ENCODE measurements at regions not wholly inside any gene's neighbourhood (a gene's known extent, or its start where the extent isn't known, plus 50 kb on each side); places are given as distances from the start of the nearest gene placed in this dataset.

DNA sequence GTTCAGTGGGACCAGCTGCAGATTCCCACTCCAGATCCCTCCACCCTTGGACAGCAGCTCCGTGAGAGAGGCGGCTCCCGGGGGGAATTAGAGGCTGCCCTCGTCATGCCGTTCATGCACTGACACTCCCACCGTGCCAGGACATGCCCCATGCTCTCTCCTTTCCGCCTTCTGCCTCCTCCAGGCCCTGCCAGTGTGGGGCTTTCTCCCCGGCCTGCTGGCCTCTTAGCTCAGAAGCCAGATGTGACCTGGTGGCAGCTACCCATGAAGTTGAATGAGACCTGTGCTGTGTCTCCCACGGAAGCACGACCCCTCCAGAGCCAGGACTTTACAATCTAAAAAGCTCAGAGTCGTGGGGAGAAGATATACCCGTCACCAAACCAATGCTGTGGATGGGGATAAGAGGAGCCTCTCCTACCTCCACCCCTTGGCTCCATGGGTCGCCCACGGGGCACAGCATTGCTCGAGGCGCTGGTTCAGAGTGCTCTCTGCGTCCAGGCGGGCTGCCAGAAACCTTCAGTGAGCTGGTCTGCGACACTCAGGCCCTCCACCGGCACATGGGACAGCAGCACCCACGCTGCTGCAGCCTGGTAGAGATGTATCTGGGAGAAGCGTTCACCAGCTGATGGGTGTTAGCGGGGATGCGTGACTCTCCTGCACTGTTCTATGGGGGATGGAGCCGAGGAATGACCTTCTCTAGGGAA lies 111.0 kb upstream of the GPC1 start:
- no peak for DNase-seq

DNA sequence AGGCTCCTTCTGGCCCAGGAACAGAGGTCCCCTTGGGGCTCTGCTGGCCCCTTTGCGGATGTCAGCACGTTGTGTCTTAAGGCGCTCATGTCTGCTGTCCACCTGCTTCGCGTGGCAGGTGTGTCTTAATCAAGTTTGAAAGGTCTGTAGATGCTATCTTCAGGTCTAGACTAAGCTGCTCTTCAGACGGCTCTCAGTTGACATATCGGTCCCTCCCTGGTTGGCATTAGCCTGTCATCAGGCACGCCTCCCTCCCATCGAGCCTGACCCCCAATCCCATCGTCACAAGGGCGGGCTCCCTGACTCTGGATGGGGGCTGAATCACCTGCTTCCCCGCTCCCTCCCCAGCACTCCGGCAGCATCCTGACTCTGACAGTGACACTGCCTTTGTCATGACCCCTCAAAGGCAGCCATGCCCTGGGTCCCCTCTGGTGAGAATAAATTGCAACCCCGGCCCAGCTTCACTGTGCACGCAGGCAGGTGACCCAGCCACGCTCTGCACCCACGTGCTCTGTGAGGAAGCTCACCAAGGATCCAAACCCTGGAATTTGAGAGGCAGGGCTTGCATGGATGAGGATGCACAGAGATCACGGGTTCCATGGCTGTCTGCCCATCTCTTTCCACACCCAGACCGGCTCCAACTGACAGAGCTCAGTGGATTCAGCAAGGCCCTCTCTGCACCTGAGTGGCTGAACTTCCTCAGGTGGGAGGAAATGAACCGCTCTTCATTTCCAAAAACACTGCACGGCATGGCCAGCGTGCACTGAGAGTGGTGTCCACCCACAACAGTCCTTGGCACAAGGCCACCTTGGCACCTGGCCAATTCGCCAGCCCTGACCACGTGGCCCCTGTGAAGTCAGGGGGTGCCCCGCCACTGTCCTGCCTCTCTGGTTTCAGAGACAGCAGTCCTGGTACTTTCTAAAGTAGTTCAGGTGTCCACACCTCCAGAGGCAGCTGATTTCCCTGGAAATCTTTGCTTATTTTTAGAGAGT lies 110.2 kb upstream of the GPC1 start:
- DNase-seq: no peak

DNA sequence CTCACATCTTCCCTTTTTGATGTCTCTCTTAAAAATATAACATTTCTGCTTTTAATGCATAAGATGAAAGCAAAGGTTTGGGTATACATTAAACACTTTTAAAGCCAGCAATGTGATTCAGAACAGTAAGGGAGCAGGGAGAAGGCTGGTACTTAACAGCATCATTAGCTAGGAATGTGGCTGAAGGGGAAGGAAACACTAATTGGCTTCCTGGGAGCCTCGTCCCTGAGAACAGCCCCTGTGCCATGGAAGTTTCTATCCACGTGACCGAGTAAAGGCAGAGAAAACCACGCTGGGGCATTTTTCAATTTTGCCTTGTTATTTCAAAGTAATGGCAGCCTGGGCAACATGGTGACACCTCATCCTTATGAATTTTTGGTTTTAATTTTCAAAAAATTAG lies 109.2 kb upstream of the GPC1 start:
- no peak for DNase-seq

DNA sequence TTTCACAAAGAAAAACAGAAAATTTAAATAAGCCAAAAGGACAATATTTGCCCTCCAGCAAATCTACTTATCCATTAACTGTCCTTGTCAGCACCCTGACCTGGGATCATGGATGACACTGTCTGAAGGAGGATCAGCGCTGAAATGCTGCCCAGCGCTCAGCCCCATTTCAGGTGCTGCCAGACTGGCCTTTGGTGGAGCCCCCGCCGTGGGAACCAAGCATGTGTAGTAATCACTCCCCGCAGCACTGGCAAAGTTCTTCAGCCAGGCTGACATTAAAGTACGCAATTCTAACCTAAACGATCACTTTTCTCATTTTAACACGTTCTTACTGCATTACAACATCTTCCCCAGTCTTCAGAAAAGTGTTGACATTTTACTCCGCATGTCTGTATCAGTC lies 108.6 kb upstream of the GPC1 start:
- DNase-seq: no peak

DNA sequence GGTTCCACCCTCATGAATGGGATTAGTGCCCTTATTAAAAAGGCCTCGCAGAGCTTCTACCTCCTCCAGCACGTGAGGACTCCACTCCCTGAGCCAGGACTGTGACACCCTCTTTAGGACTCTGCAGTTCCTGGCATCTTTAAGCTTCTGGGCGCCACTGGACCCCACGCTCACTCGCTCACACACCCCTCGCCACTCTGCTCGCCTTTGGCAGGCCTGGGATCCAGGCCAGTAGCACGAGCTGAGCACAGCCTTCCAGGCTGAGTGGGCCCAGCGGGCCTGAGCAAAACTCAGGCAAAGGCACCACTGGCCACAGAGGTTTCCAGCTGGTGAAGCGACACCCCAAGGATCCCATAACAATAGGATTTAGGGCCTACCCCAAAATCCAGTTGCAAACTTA lies 107.9 kb upstream of the GPC1 start:
- no peak for DNase-seq

DNA sequence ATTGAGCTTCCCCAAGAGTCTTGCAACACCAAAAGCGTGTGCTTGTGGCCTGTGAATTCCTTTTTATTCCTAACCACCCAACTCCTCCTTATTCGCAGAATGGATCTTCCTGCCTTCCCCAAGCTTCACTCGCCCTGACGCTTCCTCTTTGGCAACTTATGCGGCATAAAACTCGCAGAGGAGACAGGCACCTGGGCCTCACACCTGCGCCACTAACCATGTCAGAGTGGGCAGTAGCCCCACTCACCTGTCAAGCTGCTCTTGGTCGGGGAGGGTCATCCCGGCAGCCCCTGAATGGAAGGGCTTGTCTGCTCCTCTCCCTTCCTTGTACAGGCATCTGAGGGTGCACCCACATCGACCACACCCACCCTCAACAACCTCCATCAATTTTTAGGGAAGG lies 106.9 kb upstream of the GPC1 start:
- no peak for DNase-seq

DNA sequence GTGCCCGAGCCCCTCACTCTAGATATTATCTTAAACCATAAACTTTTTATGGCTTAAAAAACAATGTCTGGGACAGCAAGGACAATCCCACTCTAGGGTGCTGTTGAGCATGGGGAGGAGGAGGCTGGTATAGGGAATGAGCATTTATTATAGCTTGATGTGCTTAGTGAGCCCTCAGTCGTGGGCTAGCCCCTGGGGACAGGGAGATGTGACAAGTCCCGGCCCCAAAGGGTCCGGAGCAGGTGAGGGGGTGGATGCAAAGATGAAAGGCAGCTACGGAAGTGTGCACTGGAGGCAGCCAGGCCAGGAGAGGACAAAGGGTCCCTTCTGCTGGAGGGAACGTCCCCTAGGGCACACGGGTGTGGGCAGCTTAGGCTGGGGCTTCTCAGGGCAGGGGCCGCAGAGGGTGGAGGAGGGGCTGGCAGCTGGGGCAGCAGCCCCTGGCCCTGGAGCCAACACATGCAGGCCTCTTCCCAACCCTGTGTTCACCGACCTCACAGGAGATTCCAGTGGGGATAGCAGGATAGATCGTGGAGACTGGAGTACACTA lies 106.3 kb upstream of the GPC1 start:
- DNase-seq: no peak

DNA sequence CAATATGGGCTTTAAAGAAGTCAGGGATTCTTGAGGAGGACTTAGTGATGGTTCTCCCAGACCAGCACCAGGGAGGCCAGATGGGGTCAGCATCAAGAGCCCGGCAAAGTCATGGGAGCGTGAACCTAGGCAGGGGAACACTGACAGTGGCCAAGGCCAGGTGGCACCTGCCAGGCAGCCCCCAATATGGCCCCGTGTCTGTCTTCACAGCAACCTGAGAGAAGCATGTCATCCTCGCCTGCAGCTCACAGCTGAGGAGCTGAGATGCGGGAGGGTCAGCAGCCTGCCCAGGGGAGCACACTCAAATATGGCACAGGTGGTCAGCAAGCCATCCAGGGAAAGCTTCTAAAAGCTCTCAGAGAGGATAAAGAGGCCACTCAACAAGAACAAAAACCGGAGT lies 105.7 kb upstream of the GPC1 start:
- DNase-seq: no peak

DNA sequence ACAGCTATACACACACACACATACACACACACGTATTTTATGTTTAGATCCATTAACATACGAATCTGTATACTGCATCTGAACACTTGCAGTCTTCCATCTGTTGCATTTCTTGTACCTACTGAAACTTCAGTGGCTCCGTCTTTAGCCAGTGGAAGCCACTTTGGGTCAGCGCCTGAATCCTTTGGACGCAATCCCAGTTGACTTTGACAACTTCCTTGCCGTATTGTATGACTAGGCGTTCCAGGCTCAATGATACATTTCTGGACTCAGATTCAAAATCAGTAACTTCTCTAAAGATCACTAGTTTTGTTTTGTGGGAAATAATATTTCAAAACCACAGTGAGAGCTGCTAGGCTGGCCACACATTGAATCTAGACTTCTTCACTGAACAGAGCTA lies 101.5 kb upstream of the GPC1 start:
- DNase-seq: no peak

DNA sequence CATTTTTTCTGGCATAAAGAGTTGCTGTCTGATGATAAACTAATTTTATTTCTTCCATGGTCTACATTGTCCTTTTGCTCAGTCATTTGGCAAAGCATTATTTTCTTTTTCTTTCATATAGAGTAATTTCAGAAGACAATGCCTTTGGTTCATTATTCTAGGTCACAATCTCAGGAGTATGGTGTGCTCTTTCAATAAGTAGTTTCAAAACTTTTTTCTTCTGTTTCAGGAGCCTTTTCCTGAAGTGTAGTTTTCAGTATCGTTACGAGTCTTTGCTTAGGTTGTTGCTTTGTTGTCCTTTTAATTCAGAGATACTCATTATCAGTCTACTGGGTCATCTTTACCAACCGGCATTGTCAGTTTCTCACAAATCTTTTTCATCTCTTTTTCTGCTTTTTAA lies 100.4 kb upstream of the GPC1 start:
- no peak for DNase-seq

DNA sequence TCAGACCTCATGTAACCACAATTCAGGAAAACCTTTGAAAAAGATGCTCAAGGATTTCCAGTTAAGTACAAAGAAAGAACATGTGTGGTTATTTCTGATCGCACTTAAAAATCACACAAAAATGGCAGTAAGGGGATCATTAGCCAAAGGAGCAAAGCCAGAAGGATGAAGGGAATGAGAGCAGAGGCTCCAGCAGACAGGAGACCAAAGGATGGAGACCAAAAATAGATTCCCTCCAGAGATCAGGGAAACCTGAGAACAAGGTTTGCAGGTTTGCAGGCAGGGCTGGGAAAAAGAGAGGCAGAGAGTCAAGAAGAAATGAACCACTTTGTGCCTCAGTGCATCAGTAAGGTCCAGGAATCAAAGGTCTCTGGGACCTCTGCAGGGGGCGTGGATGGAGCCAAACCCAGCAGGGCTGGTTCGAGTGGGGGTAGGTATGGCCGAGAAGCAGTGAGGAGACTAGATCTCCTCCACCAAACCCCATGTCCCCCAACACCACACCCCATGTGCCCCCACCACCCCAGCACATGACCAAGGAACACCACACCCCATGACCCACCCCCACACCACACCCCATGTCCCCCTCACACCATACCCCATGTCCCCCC lies 98.5 kb upstream of the GPC1 start:
- no peak for DNase-seq

DNA sequence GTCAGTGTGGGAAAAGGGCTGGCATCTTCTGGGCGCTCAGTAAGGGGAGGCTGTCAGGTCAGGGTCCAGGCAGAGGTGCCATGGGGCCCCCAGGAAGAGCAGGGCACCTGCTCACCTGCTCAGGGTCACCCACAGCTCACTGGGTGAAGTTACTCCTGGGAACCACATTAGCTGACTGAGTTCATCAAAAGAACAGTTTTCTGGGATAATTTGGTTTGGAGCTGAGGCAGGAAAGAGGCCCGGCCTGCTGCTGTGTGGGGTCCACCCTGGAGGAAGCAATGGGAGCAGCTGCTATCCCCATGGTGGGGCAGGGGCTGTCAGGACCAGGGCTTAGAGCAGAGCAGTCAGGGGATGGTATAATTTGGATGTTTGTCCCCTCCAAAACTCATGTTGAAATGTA lies 97.2 kb upstream of the GPC1 start:
- no peak for DNase-seq

DNA sequence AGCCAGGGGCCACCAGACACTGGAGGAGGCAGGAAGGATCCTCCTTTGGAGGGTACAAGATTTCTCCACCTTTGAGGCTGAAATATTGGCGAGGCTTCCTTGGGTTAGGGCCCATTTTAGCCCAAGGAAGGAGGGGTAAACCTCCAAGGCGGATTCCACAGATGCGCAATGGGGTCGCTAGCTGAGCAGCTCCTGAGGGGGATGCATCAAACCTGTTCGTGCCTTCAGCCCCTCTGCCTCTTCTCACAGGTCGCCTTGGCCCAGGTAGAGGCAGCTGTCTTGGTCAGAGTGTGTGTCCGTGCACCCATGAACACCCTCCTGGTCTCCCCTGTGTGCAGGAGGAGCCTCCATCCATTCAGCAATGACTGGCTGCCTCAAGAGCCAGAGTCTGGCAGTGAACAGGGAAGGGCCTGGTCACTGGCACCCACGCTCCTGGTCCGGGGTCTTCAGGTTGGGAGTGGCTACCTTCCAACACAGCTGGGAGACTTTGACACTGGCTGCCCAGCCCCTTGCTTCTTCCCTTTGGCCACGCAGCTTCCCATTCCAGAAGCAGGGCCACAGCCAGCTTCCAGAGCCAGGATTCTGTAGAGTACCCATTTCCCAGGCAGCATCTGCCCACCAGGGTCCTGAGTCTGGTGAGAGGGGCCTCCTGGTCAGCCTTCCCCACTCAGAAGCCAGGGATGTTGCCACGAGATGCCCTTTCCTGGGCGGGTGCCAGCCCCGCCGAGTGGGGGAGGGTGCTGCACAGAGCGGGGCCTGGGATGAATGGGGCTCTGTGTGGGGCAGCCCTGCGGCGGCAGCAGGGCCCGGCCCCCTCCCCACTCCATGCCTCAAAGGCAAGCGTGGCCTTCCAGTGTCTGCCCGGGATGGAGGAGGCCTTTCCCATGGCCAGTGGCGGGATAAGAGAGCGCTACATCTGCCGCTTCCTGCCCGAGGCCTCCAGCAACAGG lies 95.8 kb upstream of the GPC1 start:
- DNase-seq: no peak

DNA sequence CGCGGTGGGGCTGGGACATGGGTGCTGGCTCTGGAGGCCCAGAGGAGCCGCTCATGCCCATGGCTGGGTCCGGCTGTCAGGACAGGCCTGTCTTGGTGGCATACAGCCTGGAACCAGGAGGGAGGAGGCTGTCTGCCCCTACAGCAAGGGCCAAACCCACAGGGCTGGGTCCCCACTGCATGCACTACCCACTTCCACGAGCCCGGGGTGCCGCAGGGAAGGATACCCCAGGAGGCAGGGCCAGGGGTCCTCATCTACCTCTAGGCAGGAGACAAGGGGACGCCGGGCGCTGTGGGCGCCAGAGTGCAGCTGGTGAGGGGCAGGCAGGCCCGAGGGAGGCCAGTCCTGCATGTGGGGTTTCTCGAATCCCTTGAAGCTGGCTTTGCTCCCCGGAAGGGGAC lies 95.1 kb upstream of the GPC1 start:
- no peak for DNase-seq

DNA sequence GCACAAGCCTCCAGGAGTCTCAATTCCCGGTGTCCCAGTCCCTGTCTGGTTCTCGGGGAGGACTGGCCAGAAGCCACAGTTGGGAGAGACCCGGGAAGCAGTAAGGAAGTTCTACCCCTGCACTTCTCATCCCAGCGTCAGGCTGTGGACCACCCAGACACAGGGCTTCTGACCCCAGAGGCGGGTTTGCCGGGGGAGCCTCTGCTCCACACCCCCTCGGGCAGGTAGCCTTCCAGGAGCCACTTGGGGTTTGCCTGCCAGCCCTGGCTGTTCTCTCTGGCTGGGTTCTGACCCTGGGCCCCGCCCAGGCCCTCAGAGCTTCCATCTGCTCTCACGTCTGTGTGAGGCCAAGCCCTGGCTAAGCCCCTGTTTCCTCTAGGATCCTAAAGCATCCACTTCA lies 94.4 kb upstream of the GPC1 start:
- no peak for DNase-seq

DNA sequence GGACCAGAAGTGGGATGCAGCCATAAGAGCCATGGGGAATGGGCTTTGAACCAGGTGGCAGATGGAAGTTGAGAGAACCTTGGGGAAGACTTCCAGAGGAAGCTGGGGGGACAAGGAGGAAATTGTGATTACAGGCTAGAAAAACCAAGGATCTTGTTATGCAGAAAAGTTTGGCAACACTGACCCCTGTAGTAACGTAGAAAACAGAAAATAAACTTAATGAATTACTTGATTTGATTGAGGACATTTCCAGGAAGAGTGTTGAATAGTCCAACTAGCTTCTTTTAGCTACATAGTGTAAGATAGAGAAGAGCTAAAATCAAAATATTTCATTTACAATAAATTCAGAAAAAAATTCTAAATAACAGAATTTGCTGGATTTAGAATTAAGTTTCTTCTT lies 91.9 kb upstream of the GPC1 start:
- DNase-seq: no peak

DNA sequence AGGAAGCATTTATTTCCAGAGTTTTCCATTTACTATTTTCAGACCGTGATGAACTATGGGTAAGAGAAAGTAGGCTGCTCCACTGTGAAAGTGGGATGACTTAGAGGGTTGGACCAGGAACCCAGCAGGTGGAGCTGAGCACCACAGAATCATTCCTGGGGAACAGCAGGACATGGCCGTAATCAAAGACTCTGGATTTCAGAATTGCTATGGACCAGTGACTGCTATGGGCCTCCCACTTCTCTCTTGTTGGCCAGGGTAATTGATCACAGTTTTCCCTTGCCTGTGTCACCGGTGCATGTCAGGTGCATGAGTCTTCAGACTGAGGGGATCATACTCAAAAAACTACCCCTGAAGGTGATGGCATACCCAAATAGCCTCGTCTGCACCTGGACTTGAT lies 90.6 kb upstream of the GPC1 start:
- no peak for DNase-seq

DNA sequence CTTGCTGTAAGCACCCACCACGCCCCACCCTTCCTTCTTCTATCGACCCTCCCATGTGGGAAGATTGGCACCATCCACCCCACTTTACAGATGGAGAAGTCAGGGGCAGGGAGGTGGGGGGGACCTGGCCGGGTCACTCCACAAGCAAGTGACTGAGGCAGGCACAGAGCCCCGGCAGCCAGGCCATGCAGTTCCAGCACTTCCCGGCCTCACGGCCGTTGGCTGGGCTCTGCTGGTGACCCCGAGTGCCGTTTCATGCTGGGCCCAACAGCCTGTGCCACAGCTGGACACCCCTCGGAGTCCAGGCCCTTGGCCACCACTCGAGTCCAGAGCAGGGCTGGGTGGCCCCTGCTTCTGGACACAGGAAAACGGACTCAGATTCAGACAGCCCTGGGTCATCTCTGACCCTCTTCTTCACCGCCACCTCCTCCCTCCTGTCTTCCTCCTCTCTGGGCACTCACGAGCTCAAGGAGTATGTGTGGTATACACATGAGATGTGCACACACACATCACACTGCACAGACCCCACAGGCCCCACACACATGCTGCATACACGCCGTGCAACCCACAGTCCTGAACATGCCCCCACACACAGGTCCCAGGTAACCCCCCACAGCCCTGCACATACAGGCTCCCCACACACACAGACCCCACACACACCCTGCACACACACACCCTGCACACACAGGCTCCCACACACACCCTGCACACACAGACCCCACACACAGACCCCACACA lies 89.3 kb upstream of the GPC1 start:
- DNase-seq: no peak

DNA sequence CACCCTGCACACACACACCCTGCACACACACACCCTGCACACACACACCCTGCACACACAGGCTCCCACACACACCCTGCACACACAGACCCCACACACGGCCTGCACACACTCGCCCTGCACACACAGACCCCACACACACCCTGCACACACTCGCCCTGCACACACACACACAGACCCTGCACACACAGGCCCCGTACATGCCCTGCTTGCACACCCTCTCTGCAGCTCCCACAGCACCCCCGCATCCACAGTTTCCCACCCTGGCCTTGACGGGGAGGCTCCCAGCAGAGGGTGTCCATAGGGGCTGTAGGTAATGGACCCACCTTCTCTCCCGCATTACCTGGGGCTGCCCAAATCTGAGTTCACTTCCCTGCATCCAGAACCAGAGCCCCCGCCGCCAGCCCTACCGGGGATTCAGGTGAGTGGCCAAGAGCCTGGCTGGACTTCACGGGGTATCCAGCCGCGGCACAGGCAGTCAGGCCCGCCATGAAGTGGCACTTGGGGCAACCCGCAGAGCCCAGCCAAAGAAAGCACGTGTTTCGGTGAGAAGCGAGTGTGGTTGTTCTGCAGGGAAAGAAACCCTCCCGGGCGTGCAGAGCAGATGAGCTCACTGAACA lies 88.6 kb upstream of the GPC1 start:
- no peak for DNase-seq

DNA sequence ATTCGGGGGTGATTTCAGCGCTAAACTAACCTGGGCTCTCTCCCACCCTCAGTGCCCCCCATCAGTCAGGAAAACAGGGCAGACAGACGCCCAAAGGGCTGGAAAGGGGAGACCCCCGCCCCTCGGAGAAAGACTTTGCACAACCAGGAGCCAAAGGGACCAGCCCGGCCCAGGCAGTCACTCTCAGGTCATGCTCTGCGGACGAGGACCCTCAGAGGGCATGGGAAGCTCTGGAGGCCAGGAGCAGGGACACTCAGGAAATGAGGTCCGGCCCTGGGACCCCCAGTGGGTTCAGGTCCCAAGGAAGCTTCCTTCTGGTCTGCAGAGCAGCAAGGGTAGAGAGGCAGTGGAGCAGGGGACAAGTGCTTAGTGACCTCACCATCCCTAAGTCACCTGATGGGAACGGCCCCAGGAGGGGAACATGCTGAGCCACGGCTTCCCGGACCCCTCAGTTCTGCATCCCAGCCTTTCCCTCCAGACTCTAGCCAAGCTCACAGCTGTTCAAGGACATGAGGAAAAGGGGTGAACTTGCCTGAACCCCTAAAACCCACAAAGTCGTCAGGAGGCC lies 88.0 kb upstream of the GPC1 start:
- no peak for DNase-seq

DNA sequence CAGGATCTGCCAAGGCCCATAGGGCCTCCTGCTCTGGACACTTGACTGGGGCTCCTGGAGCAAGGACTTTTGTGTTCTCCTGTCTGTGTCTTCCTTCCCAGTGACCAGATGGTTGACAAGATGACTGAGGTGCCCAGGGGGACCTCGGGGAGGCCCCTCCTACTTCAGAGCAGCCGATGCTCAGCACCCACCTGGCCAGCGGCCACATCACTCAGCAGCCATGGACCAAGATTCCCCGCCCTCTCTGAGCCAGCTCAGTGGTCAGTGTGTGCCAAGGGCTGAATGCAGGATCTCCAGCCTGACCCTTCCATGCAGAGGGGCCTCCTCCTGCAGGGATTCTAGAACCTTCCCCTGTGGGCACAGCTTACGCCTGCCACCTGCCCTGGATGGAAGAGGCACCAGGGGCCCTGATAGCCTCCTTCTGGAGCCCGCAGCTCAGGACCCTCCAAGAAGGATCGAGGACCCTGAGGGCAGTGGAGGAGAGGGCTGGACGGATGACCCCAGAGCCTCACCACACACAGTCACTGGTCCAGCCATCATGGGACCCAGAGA lies 87.4 kb upstream of the GPC1 start:
- no peak for DNase-seq
